Inflammatory macrophage treated with lipopolysaccharide for 1 hour (primary cell): ENCODE measurements at regions not wholly inside any gene's neighbourhood (a gene's known extent, or its start where the extent isn't known, plus 50 kb on each side); places are given as distances from the start of the nearest gene placed in this dataset.

ENCODE experiments used
- DNase-seq, 2 donors: peaks; one replicate each; pipeline ENCODE4 v3.0.0-alpha.2; 2020 to 2022

DNA sequence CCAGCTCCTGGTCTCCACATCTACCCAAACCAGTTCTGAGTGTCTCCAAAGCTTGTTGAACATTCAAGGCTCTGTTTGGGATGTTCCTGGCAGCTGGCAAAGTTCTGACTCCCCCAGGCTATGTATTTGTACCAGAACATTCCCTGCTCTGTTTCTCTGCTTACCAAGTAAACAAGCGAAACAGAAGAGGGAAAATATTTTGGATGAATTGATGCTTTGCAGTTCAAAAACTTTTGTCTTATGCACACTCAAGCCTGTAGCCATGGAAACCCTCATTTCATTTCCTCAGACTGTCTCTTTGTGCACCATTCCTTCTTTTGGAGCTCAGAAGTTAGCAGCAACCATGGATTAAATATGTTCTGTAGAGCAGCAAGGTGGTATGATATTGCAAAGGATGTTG lies 145.8 kb downstream of the ACTL7B start:
- no peak for DNase-seq

DNA sequence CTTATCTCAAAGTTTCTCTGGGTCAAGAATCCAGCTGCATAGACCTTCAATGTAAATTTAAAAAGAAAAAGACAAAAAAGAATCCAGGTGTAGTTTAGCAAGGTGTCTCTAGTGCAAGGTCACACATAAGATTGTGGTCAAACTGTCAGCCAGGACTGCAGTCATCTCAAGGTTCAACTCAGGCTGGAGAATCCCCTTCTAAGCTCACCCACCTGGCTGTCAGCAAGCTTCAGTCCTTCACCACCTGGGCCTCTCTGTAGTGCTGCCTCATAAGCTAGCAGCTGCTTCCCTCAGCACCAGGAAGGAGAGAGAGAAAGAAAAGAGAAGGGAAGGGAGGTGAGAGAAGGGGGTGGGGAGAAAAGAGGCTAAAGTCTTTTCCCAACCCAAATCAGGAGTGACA lies 146.7 kb downstream of the ACTL7B start:
- no peak for DNase-seq

DNA sequence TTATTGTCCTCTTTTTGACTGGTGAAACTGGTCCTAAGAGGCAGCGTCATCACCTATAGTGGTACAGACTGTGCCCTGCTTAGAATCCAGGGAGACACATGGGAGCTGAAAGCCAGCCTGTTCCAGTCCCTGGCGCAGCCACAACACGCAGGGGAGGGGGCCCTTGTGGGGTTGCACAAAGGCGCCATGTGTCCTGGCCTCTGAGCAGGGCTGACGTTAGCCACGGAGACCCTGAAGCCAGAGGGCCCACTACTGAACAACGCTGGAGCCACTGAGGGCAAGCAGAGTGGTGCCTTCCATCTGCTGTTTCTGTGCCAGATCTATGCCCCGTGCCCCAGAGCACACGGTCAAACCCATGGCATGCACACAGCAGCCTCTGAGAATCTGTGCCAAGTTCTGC lies 147.3 kb downstream of the ACTL7B start:
- DNase-seq = no peak

DNA sequence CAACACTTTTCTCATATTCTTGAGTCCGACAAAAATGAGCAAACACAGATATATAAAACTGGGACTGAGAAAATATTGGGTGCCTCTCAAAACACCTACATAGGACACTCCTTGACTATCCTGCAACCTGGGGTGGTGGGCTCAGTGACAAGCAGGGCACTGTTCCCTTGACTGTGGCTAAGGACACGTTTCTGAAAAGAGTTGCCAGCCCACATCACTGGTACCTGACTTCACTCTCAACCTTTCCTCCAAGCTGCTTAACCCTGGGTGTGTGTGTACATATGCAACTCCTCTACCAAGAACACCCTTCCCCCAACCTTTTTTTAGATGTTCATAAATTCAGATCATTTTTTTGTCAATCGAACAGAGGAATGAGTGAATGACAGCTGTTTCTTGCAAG lies 148.7 kb downstream of the ACTL7B start:
- DNase-seq = no peak

DNA sequence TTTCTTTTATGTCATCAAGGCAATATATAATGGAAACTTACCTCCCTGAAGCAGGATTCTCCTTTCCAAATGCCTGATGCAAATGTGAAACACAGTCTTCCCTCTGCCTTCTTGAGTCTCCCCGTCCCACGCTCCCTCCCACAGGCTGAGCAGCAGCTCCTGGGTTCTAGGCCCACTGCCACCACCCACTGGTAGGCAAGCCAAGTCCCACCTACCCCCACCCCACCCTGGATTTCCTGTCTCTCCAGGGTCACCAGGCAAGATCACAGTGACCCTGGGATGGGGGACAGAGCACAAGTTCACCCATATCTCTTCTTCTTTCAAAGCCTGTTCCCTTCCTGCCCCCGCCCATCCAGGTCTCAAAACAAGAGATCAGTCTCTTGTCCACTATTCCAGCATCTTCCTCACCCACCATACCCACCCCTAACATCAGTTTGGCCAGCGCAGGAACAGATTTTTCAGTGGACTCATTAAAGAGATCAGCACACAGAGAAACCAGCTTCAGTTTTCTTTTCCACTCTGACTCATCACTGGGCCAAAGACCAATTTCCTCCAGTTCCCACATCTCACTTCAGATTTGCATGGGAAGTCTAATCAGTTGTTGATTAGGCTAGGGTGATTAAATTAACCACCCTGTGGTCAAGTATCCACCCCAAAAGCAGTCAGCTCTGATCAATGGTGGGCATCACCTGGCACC lies 151.5 kb downstream of the ACTL7B start:
- DNase-seq = peak in 1 of 2 donors; percentile 10

DNA sequence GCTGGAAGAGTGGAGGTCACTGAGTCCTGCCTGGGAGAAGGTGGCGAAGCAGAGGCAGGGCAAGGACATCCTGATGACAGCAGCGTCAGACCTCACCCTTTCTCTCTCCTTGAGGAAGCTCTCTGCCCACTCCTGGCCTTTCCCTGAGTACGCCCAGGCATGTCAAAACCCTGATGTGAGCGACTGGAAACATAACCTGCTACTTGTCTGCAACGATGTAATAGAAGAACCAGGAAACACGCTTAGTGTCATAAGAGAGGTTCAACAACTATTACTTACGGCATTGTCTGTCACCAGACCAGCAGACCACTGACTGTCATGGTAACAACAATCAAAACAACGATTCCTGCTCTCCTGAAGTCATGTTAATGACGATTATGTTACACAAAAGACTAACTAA lies 152.4 kb downstream of the ACTL7B start:
- no peak for DNase-seq

DNA sequence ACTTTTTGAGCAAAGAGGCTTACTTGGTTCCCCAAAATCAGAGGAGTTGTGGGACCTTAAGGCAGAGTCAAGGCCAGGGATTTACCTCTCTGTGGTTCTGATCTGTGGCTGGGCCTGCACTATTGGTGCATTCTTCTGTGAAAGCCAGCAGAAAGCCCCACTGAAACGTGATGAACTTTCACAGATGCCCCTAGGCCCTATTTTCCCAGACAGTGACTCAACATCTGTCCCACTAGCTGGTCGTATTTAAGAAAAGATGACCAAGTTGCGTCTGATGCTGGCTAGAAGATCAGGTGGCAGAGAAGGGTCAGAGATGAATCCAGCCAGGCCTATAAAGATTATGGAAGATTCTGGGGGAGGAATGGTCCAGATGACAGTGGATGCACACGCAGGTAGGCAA lies 153.1 kb downstream of the ACTL7B start:
- DNase-seq = no peak

DNA sequence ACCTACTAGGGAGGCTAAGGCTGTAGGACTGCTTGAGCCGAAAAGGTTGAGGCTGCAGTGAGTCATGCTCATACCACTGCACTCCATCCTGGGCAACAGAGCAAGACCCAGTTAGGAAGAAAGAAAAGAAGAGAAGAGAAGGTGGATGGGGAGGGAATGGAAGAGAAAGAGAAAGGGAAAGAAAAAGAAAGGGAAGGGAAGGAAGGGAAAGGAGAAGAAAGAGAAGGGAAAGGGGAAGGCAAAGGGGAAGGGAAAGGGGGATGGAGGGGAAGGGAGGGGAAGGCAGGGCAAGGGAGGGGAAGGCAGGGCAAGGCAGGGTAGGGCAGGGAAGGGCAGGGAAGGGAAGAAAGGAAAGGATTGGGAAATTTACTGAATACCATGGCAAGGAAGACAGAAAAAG lies 157.0 kb downstream of the ACTL7B start:
- DNase-seq = no peak

DNA sequence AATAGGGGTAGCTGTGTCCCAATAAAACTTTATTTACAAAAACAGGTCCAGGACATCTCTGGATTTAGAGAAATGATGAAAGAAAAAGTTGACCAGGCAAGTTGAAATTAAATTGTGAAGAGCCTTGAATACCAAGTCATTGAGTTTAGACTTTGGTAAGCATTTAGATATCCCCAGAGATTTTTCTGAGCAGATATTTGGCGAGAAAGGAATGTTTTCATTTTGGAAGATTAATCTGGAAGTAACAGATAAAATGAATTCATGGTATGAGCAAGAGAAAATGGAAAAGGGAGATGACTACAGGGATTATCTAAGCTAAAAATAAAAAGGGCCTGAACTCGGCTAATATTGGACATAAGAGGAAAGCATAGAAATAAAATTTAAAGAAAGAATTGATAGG lies 157.6 kb downstream of the ACTL7B start:
- no peak for DNase-seq

DNA sequence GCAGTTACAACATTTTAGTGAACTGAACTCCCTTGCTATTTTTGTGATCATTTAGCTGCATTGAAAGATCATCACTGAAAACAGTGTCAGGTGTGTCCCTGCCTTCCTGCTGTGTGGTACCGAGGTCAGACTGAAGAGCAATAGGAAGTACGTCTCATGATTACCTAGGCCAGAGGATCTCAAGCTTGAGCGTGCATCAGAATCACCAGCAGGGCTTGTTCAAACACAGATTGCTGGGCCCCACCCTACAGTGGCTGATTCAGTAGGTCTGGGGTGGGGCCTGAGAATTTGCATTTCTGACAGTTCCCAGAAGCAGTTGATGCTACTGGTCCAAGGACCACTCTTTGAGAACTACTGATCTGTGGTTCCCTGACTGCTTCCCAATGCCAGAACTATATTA lies 159.6 kb downstream of the ACTL7B start:
- no peak for DNase-seq

DNA sequence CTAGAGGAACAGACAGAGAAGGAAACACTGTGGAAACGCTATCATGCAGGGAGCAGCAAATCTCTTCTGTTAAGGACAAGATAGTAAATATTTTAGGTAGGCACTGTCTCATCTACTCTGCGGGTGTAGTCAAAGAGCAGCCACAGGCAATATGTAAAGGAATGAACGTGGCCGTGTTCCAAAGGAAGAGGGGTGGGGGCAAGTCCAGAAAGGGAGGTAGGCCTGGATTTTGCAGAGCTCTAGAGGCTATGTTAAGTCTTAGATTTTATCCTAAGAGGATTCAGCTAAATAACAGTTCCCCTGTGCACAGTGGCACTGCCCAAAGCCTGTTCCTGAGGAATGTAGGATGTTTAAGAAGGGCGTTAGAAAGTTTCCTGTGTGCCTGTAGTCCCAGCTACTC lies 161.6 kb downstream of the ACTL7B start:
- no peak for DNase-seq

DNA sequence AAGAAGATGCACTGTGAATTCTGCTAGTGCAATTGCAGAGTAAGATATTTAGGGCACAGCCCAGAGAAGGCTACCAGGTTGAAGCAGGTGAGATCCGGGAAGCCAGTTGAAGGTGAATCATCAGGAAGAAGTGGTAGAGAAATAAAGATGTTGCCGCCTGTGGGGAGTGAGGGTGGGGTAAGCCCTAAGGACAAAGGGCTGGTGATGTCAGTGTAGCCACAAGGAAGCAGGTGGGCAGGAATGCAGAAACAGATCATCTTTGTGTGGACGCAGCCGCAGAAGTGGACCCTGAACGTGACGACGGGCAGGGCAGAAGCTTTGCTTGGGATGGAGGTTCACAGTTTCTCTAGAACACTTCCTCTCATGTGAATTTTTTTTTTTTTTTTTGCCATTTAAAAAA lies 164.2 kb downstream of the ACTL7B start:
- no peak for DNase-seq

DNA sequence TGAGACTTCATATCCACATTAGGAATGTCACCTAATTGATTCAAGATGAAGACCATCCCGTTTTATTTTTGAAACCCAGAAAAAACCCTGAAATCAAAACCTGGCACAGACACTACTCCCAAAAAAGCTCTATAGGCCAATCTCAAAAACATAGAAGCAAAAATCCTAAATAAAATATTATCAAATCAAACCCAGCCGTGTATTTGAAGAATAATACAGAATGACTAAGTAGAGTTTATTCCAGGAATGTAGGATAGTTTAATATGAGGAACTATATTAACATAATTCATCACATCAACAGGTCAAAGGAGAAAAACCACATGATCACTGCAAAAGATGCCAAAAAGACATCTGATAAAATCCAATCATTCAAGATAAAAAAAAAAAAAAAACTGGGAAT lies 167.1 kb downstream of the ACTL7B start:
- DNase-seq = no peak

DNA sequence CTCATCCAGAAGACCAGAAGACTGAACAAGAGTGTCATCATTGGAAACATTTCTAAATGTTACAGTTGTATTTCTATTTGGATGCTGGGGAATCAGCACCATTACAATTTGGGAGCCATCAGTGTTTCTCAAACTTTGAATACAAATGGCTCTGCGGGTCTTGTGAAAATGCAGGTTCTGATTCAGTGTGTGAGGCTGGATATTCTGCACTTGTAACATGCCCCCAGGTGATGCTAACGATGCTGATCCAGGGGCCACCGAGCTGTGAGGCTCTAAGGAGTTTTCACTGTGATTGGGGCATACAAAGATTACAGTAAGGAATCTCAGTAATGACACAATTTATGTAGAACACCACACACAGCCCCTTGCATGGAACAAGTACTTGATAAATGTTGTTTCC lies 167.7 kb downstream of the ACTL7B start:
- no peak for DNase-seq

DNA sequence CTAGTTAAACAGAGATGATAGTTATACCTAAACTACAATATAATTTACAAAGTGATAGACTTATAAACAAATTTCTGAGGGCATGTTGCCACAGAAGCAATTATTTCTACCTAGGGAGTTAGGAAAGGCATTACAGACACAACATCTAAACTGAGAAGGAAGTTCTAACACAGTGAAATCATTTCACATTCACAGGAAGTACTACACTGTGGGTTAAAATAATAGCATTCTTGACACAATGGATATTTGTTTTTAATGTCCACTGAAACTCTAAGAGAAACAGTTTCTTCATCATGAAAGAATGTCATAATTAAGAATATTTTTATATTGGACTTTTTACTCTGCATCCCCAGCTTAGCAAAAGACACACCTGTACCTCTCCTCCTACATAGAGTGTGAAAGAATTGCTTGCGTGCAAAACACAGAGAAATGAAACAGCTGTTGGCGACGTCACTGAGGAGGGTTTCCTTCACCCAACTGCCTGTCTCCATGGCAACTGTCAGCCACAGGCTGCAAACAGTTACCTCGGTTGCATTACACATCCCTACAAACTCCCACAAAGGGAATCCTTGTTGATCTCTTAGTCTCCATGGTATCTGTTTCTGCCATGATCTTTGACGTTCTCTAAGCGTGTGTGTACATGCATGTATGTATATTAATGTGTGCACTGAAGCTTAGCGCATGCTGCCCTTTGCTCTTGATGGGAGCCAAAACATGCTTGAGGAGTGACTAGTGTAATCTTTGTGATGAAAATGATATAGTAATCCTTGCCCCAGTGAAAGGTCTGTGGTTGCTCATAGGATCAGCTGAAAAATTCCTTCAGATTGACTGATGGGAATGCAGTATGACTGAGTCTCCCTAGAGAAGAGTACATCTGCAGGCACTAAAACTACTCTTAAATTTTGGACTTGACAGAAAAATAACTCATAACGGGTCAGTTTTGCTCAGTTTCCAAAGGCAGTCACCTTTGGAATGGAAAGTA lies 168.5 kb downstream of the ACTL7B start:
- DNase-seq = no peak

DNA sequence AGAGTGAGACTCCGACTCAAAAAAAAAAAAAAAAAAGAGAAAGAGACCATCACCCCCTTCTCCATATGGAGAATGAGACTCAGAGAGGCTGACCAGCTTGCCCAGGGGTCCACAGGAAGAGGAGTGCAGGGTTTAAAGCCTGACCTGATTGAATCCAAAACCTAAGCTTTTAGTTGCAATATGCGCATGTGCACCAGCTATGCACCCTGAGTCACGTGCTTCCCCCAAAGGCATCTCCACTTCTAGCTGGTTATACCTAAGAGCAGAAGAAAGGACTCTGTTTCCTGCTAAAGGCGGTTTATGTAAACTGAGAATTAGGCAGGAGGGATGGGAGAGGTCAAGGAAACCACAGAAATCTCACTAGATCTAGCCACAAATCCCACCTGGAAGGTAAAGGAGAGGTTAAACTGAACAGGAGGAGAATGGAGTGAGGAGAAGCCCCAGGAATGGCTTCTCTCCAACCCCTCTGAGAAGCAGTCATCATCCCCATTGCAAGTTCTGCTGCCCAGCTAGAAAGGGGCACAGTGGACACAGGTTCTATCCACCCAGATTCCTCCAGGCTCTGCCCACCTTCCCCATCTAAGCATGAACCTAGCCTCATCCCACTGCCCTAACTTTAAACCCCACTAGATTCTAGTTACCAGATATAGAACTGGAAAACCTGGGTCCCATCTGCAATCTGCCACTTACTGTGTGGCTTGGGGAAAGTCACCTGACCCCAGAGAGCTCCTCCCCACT lies 171.3 kb downstream of the ACTL7B start:
- no peak for DNase-seq

DNA sequence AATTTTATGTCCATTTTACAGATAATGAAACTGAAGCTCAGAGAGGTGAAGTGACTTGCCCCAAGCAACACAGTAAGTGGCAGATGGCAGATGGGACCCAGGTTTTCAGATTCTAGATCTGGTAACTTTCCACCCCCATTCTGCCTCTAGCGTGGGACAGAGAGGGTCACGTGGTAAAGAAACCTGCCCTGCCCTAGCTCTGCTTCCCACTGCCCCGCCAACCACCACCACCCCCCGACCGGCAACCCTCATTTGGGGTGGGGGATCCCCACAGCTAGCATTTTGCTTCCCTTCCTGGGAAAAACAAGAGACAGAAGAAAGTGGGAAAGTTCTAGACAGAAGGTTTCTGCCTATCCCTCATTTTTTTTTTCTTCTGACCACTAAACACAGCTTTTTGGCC lies 172.5 kb downstream of the ACTL7B start:
- DNase-seq = no peak

DNA sequence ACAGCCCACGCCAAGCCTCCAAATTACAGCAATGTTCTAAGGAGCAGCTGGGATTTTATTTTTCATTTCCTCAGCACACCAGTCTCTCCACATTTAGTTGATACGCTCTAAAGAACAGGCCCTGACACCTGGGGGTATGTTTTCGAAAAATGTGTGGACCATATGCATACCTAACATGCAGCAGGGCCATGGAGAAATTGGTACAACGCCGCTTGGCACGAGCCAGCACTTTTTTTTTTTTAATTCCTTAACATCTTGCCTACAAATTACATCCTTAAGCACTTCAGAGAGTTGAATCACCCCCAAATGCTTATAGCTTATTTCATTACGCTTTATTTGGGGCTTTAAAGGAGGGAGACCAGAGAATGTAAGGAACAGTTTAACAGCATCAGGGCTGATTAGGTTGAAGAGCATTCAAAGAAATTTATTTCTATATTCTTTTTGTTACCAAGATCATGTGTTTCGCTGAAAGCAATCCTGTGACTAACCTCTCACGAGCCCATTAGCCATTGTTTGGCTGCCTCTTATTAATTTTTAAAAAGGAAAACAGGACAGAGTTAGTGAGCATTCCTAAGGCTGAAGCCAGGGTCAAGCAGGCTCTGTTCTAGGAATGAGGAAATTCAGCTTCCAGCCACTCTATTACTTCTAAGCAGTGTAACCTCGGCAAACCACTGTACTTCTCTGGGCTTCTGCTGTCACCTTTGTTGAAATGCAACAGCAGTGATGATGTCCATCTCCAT lies 173.8 kb downstream of the ACTL7B start:
- DNase-seq = no peak

DNA sequence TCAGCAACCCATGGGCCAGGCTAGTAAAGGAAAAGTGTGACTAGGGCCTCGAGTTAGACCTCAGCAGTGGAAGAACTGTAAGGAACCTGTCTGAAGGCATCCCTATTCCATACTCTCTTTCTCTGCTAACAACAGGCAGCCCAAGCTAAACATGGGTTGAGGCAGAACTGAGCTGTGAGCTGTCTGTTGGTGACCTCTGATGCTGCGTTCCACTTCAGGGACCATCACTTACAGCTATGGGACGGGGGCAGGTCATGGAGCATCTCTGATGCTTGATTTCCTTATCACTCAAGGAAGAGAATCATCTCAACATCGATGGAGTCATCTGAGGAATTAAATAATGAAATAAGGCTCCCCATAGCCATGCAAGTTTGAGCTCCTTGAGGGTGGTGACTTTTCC lies 174.8 kb downstream of the ACTL7B start:
- no peak for DNase-seq

DNA sequence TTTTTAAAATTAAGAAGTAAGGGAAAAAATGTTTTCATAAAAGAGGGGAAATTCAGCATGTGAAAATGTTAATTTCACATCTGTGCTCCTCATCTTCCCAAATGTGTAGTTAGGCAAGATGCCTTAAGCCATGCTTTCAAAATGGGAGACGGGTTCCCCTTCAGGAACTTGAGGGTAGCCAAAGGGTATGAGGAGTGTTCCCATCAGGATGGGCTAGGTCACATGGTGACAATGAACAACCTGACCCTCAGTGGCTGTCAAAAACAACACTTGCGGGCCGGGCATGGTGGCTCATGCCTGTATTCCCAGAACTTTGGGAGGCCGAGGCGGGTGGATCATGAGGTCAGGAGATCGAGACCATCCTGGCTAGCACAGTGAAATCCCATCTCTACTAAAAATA lies 178.0 kb downstream of the ACTL7B start:
- DNase-seq = no peak

DNA sequence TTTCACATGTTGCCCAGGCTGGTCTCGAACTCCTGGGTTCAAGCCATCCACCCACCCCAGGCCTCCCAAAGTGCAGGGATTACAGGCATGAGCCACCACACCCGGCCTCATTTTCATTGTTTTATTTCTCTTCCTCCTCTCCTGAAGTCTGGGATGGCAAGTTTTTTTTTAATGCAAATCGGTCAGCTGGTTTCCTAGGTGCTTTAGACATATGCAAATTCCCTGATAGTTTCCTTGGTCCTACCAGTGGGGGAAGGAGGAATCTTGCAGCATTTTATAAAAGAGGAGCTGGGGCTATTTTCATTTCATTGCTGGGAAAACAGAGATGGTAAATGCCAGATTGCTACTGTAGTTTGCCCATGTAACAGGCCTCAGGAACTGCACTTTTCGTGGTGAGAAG lies 179.4 kb downstream of the ACTL7B start:
- DNase-seq = no peak

DNA sequence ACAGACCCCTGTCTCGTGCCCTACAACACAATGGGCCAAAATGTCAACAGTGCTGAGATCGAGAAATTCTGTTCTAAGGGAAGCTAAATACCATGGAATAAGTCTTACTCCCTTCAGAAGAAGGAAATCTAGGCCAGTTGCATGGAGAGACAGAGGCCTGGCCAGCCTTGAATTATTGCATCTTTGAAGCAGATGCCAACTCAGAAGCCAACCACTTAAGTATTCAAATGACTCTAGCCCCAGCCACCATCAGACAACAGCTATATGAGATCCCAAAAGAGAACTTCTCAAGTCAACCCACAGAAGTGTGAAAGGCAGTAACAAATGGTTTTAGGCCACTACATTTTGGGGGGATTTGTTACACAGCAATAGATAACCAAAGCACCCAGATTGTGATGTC lies 180.1 kb downstream of the ACTL7B start:
- no peak for DNase-seq
